IMR-90 (cell line): ENCODE measurements at regions not wholly inside any gene's neighbourhood (a gene's known extent, or its start where the extent isn't known, plus 50 kb on each side); places are given as distances from the start of the nearest gene placed in this dataset.

Experiments used
- ATAC-seq: fragments of 200-7000 bp; cut with Tn5 transposase; 2 replicates; pipeline ENCODE4 v1.9.1; 2020; ENCODE audit warnings: low read depth, mild to moderate bottlenecking, moderate library complexity
- BruUV-seq: library from RNA; stranded (reverse); fragments of 400-500 nt; replicated peaks from 2 replicates; lab custom pipeline; 2021; lab: Mats Ljungman, UMichigan
- CTCF ChIA-PET: fragments of 300-600 bp; formaldehyde crosslinking; extraction: SDS; loops from one replicate; lab custom pipeline; 2021; ENCODE audit warnings: antibody characterized with exemption; lab: Yijun Ruan, JAX
- POLR2A ChIA-PET: fragments of 300-600 bp; sonication (Branson Sonifier 250); formaldehyde crosslinking; loops from one replicate; lab custom pipeline; 2022; ENCODE audit warnings: antibody characterized with exemption; ENCODE audit not compliant: unreplicated experiment; lab: Charles Lee
- DNase-seq: peaks from one replicate; pipeline ENCODE4 v3.0.0; 2013
- H2AFZ ChIP-seq: replicated peaks from 2 replicates; pipeline ENCODE3; 2013; ENCODE audit warnings: low read length, mild to moderate bottlenecking; ENCODE audit not compliant: poor library complexity
- H2AK5ac ChIP-seq: 2 replicates; pipeline ENCODE4 v1.6.1; 2013; ENCODE audit warnings: low read depth, low read length, inconsistent platforms
- H2AK9ac ChIP-seq: replicated peaks from 2 replicates; pipeline ENCODE3; 2013; ENCODE audit warnings: mild to moderate bottlenecking, low read depth, low read length, moderate library complexity; ENCODE audit not compliant: poor library complexity
- H2BK120ac ChIP-seq: 2 replicates; pipeline ENCODE4 v1.6.1; 2013; ENCODE audit warnings: low read depth, low read length, inconsistent platforms
- H2BK15ac ChIP-seq: 3 replicates; pipeline ENCODE4 v1.6.1; 2013; ENCODE audit warnings: low read depth, low read length, inconsistent platforms
- H2BK20ac ChIP-seq: 2 replicates; pipeline ENCODE4 v1.6.1; 2013; ENCODE audit warnings: low read depth, mild to moderate bottlenecking, inconsistent platforms, low read length, moderate library complexity
- H2BK5ac ChIP-seq: 2 replicates; pipeline ENCODE4 v1.6.1; 2013; ENCODE audit warnings: mild to moderate bottlenecking, low read depth, low read length, inconsistent platforms; ENCODE audit not compliant: poor library complexity, severe bottlenecking
- H3K14ac ChIP-seq: replicated peaks from 2 replicates; pipeline ENCODE4 v1.6.1; 2013; ENCODE audit warnings: low read depth, low read length, inconsistent platforms
- H3K18ac ChIP-seq: 2 replicates; pipeline ENCODE4 v1.6.1; 2013; ENCODE audit warnings: low read depth, low read length, control low read depth
- H3K23ac ChIP-seq: 2 replicates; pipeline ENCODE4 v1.6.1; 2013; ENCODE audit warnings: low read depth, low read length, inconsistent platforms
- H3K27ac ChIP-seq: 2 replicates; pipeline ENCODE4 v1.5.1; 2013; ENCODE audit warnings: mild to moderate bottlenecking, control low read depth, low read length; ENCODE audit not compliant: insufficient read depth
- H3K27me3 ChIP-seq: 2 replicates; pipeline ENCODE4 v1.6.1; 2013; ENCODE audit warnings: low read length; ENCODE audit not compliant: control insufficient read depth, insufficient read depth
- H3K36me3 ChIP-seq: 2 replicates; pipeline ENCODE4 v1.6.1; 2013; ENCODE audit warnings: low read length, mixed read lengths; ENCODE audit not compliant: control insufficient read depth, insufficient read depth
- H3K4ac ChIP-seq: 2 replicates; pipeline ENCODE4 v1.6.1; 2013; ENCODE audit warnings: low read depth, low read length, inconsistent platforms
- H3K4me1 ChIP-seq: 2 replicates; pipeline ENCODE4 v1.6.1; 2013; ENCODE audit warnings: low read length, mixed read lengths; ENCODE audit not compliant: control insufficient read depth, insufficient read depth
- H3K4me2 ChIP-seq: 2 replicates; pipeline ENCODE4 v1.6.1; 2013; ENCODE audit warnings: low read depth, mild to moderate bottlenecking, control low read depth, low read length, moderate library complexity
- H3K4me3 ChIP-seq: 2 replicates; pipeline ENCODE4 v1.5.1; 2013; ENCODE audit warnings: low read depth, mild to moderate bottlenecking, control low read depth, low read length, moderate library complexity; ENCODE audit not compliant: insufficient read depth
- H3K56ac ChIP-seq: 2 replicates; pipeline ENCODE4 v1.6.1; 2013; ENCODE audit warnings: low read length, inconsistent platforms; ENCODE audit not compliant: insufficient read depth; ENCODE audit errors: extremely low read depth
- H3K79me1 ChIP-seq, 2 experiments: 2 replicates each; pipeline ENCODE4 v1.6.1; 2013; ENCODE audit warnings: low read length in 2 of 2, inconsistent platforms in 1 of 2, low read depth in 1 of 2
- H3K9ac ChIP-seq: 2 replicates; pipeline ENCODE4 v1.6.1; 2013; ENCODE audit warnings: low read depth, low read length, control low read depth
- H3K9me1 ChIP-seq: 2 replicates; pipeline ENCODE4 v1.6.1; 2013; ENCODE audit warnings: low read length, inconsistent platforms; ENCODE audit not compliant: insufficient read depth
- H3K9me3 ChIP-seq: 2 replicates; pipeline ENCODE4 v1.6.1; 2013; ENCODE audit warnings: low read length; ENCODE audit not compliant: control insufficient read depth, insufficient read depth
- H4K20me1 ChIP-seq: 2 replicates; pipeline ENCODE4 v1.6.1; 2013; ENCODE audit warnings: low read length, inconsistent platforms; ENCODE audit not compliant: insufficient read depth
- H4K5ac ChIP-seq: 2 replicates; pipeline ENCODE4 v1.6.1; 2013; ENCODE audit warnings: mild to moderate bottlenecking, low read depth, low read length, control low read depth
- H4K8ac ChIP-seq, 2 experiments: 2 replicates each; pipeline ENCODE4 v1.6.1; 2013; ENCODE audit warnings: low read depth in 2 of 2, low read length in 2 of 2, control low read depth in 1 of 2, inconsistent platforms in 1 of 2
- H4K91ac ChIP-seq: 2 replicates; pipeline ENCODE4 v1.6.1; 2013; ENCODE audit warnings: low read depth, low read length, inconsistent platforms; ENCODE audit not compliant: insufficient read depth
- BHLHE40 ChIP-seq: fragments of 150-350 bp; IDR thresholded peaks from 2 replicates; pipeline ENCODE4 v1.6.1; 2016; ENCODE audit warnings: mild to moderate bottlenecking, low read depth, low read length
- CEBPB ChIP-seq: IDR thresholded peaks from 2 replicates; pipeline ENCODE4 v1.6.1; 2012; ENCODE audit warnings: low read depth, low read length, improper control_type of control experiment
- CHD1 ChIP-seq: IDR thresholded peaks from 2 replicates; pipeline ENCODE4 v1.6.1; 2012; ENCODE audit warnings: low read depth, low read length, improper control_type of control experiment
- FOS ChIP-seq: fragments of 150-350 bp; IDR thresholded peaks from 2 replicates; pipeline ENCODE4 v1.6.1; 2016; ENCODE audit warnings: low read depth, low read length
- MAFK ChIP-seq: IDR thresholded peaks from 2 replicates; pipeline ENCODE4 v1.6.1; 2012; ENCODE audit warnings: low read depth, low read length, improper control_type of control experiment
- MAZ ChIP-seq: IDR thresholded peaks from 2 replicates; pipeline ENCODE4 v1.6.1; 2012; ENCODE audit warnings: low read depth, mild to moderate bottlenecking, low read length, improper control_type of control experiment, moderate library complexity, borderline replicate concordance
- MXI1 ChIP-seq: IDR thresholded peaks from 2 replicates; pipeline ENCODE4 v1.6.1; 2012; ENCODE audit warnings: low read depth, mild to moderate bottlenecking, low read length, moderate library complexity, borderline replicate concordance
- NFE2L2 ChIP-seq: fragments of 150-350 bp; IDR thresholded peaks from 2 replicates; pipeline ENCODE4 v1.6.1; 2016; ENCODE audit warnings: low read depth, mild to moderate bottlenecking, low read length
- POLR2A ChIP-seq: IDR thresholded peaks from 2 replicates; pipeline ENCODE4 v1.6.1; 2012; ENCODE audit warnings: mild to moderate bottlenecking, low read depth, low read length
- RAD21 ChIP-seq: IDR thresholded peaks from 2 replicates; pipeline ENCODE4 v1.6.1; 2012; ENCODE audit warnings: low read length, improper control_type of control experiment
- RCOR1 ChIP-seq: IDR thresholded peaks from 2 replicates; pipeline ENCODE4 v1.6.1; 2012; ENCODE audit warnings: mild to moderate bottlenecking, low read length, improper control_type of control experiment; ENCODE audit not compliant: insufficient replicate concordance
- RFX5 ChIP-seq: IDR thresholded peaks from 2 replicates; pipeline ENCODE4 v1.8.0; 2012; ENCODE audit warnings: low read depth, mild to moderate bottlenecking, low read length, moderate library complexity
- SMC3 ChIP-seq: fragments of 150-350 bp; IDR thresholded peaks from 2 replicates; pipeline ENCODE4 v1.6.1; 2016; ENCODE audit warnings: low read depth, mild to moderate bottlenecking, antibody characterized with exemption, low read length, moderate library complexity
- WGBS, 2 experiments: methylation state at CpG; one replicate each; pipeline versions ENCODE4 v1.1.5 to v1.1.7; 2013; ENCODE audit warnings: missing lambda C conversion rate in 2 of 2; ENCODE audit not compliant: insufficient read length in 1 of 2; ENCODE audit errors: extremely low coverage in 2 of 2; 5-methylcytosine and 5-hydroxymethylcytosine counted together
- dilution Hi-C: fragments of 300-500 bp; cut with HindIII; formaldehyde crosslinking; loops from one replicate; pipeline ENCODE4 v1.14.3; 2018; ENCODE audit warnings: low sequenced_read_pairs; ENCODE audit not compliant: unreplicated experiment
- in situ Hi-C: fragments of 300-500 bp; cut with MboI; formaldehyde crosslinking; loops from 3 replicates; pipeline ENCODE4 v1.14.3; 2019; ENCODE audit warnings: low sequenced_read_pairs, inconsistent platforms, mixed read lengths
- intact Hi-C: fragments of 100-400 bp; cut with micrococcal nuclease; formaldehyde crosslinking; loops from 2 replicates; pipeline ENCODE4 v1.10.0; 2022
- TF ChIP-seq, protein P1 (sequence below): fragments of 150-350 bp; IDR thresholded peaks from 2 replicates; pipeline ENCODE4 v1.6.1; 2016; ENCODE audit warnings: low read depth, mild to moderate bottlenecking, low read length, moderate library complexity, borderline replicate concordance
- TF ChIP-seq, protein P2 (sequence below): conservative IDR thresholded peaks from 2 replicates; pipeline ENCODE4 v1.5.1; 2012; ENCODE audit warnings: mild to moderate bottlenecking, low read depth, low read length, improper control_type of control experiment
- TF ChIP-seq, protein P3 (sequence below): fragments of 150-350 bp; IDR thresholded peaks from 2 replicates; pipeline ENCODE4 v1.6.1; 2017; ENCODE audit warnings: mild to moderate bottlenecking, antibody characterized with exemption, low read length, low read depth

DNA sequence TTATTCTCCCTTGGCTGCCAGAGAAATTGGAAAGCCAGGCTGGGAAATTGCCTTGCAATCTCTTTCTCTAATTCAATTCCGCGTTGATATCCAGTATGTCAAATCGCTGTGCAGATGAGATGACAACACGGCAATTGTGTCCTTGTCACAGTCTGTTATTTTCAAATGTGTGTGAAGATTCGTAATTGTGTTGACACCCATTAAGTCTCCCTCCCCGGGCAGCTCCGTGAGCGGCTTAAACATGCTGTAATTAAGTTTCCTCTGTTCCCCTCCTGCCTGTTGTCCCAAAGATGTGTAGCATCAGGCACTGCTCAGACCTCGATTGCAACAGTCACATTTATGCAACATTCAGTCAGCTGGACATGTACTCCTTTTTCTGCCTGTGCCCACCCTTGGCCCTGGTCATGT is 209.5 kb downstream of the LPIN1 start:
- ATAC-seq = no peak
- Histone ChIP-seq H3K9me1 (no peaks in the 10 kb centered on the region), H4K8ac (no peak overlapping the region), H3K9me3 (no peaks in the 10 kb centered on the region), H3K36me3 (no peaks in the 10 kb centered on the region), H4K91ac (no peak overlapping the region), H2AK9ac (peak overlapping the region; percentile 3), H3K79me1 (no peaks in the 10 kb centered on the region), H2AFZ (no peak overlapping the region), H2BK20ac (no peak overlapping the region), H3K18ac (no peak overlapping the region), H3K4me1 (no peaks in the 10 kb centered on the region), H2BK5ac (no peak overlapping the region), H2BK120ac (no peak overlapping the region), H2BK15ac (no peak overlapping the region), H3K23ac (no peak overlapping the region), H3K4me3 (no peak overlapping the region), H3K9ac (no peak overlapping the region), H2AK5ac (no peak overlapping the region), H3K4me2 (no peak overlapping the region), H4K5ac (no peak overlapping the region), H3K27ac (no peak overlapping the region), H3K27me3 (peaks cover 13% of the 10 kb centered on the region), H4K20me1 (no peaks in the 10 kb centered on the region), H3K14ac (no peak overlapping the region), H3K4ac (no peak overlapping the region), H3K56ac (no peak overlapping the region)
- ChIA-PET POLR2A (no interaction called here), CTCF (interaction anchor here (0.8 kb wide), 1 partner anchor 14 kb away, joined by 3 read pairs; no protein-coding TSS in a partner anchor)
- TF ChIP-seq SMC3 (no peak), CEBPB (no peak), POLR2A (no peak), RAD21 (no peak), FOS (no peak), NFE2L2 (no peak), MXI1 (no peak), RCOR1 (no peak), CHD1 (no peak), MAFK (no peak), RFX5 (no peak), BHLHE40 (no peak), MAZ (no peak)
- TF ChIP-seq, protein P1, sequence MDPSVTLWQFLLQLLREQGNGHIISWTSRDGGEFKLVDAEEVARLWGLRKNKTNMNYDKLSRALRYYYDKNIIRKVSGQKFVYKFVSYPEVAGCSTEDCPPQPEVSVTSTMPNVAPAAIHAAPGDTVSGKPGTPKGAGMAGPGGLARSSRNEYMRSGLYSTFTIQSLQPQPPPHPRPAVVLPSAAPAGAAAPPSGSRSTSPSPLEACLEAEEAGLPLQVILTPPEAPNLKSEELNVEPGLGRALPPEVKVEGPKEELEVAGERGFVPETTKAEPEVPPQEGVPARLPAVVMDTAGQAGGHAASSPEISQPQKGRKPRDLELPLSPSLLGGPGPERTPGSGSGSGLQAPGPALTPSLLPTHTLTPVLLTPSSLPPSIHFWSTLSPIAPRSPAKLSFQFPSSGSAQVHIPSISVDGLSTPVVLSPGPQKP = no peak
- TF ChIP-seq, protein P2, sequence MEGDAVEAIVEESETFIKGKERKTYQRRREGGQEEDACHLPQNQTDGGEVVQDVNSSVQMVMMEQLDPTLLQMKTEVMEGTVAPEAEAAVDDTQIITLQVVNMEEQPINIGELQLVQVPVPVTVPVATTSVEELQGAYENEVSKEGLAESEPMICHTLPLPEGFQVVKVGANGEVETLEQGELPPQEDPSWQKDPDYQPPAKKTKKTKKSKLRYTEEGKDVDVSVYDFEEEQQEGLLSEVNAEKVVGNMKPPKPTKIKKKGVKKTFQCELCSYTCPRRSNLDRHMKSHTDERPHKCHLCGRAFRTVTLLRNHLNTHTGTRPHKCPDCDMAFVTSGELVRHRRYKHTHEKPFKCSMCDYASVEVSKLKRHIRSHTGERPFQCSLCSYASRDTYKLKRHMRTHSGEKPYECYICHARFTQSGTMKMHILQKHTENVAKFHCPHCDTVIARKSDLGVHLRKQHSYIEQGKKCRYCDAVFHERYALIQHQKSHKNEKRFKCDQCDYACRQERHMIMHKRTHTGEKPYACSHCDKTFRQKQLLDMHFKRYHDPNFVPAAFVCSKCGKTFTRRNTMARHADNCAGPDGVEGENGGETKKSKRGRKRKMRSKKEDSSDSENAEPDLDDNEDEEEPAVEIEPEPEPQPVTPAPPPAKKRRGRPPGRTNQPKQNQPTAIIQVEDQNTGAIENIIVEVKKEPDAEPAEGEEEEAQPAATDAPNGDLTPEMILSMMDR = no peak
- TF ChIP-seq, protein P3, sequence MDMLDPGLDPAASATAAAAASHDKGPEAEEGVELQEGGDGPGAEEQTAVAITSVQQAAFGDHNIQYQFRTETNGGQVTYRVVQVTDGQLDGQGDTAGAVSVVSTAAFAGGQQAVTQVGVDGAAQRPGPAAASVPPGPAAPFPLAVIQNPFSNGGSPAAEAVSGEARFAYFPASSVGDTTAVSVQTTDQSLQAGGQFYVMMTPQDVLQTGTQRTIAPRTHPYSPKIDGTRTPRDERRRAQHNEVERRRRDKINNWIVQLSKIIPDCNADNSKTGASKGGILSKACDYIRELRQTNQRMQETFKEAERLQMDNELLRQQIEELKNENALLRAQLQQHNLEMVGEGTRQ = no peak
- BruUV-seq = no TSS peak
- dilution Hi-C loops = no loop called here
- no peak for DNase-seq
- in situ Hi-C loops = no loop called here
- 67% methylated on average over 3 of the region's 9 CpGs; no CpG with 5 or more reads in 1 of the 2 experiments for WGBS, 2 experiments
- intact Hi-C loops = no loop called here
